H9 (cell line): ENCODE measurements at regions not wholly inside any gene's neighbourhood (a gene's known extent, or its start where the extent isn't known, plus 50 kb on each side); places are given as distances from the start of the nearest gene placed in this dataset.
"Not testable (repeated sequence)": the region's sequence is repeated elsewhere in the genome, so short reads cannot be mapped to it uniquely, and the experiment has no call there.

Source experiments
- DNase-seq: peaks from one replicate; pipeline ENCODE4 v3.0.0-alpha.2; 2017
- H2AFZ ChIP-seq: one replicate; pipeline ENCODE4 v1.6.1; 2013; ENCODE audit warnings: mild to moderate bottlenecking, low read length, control low read depth, moderate library complexity
- H2AK5ac ChIP-seq: 2 replicates; pipeline ENCODE4 v1.6.1; 2013; ENCODE audit warnings: low read length, control low read depth, mixed read lengths; ENCODE audit not compliant: insufficient read length
- H2BK120ac ChIP-seq: one replicate; pipeline ENCODE4 v1.6.1; 2013; ENCODE audit warnings: low read depth, mild to moderate bottlenecking, low read length, control low read depth, inconsistent platforms; ENCODE audit not compliant: poor library complexity, severe bottlenecking
- H2BK12ac ChIP-seq: 2 replicates; pipeline ENCODE4 v1.6.1; 2013; ENCODE audit warnings: low read length, control low read depth, mixed read lengths, low read depth; ENCODE audit not compliant: insufficient read length
- H2BK15ac ChIP-seq: 2 replicates; pipeline ENCODE4 v1.6.1; 2013; ENCODE audit warnings: low read depth, low read length, control low read depth
- H2BK20ac ChIP-seq: one replicate; pipeline ENCODE4 v1.6.1; 2013; ENCODE audit warnings: low read depth, mild to moderate bottlenecking, low read length, control low read depth, inconsistent platforms; ENCODE audit not compliant: poor library complexity, severe bottlenecking
- H2BK5ac ChIP-seq: 2 replicates; pipeline ENCODE4 v1.6.1; 2013; ENCODE audit warnings: low read length, control low read depth, mixed read lengths; ENCODE audit not compliant: insufficient read length
- H3K14ac ChIP-seq: 2 replicates; pipeline ENCODE4 v1.6.1; 2013; ENCODE audit warnings: low read length, control low read depth; ENCODE audit not compliant: insufficient read depth
- H3K18ac ChIP-seq: 2 replicates; pipeline ENCODE4 v1.6.1; 2013; ENCODE audit warnings: low read depth, mild to moderate bottlenecking, mixed read lengths, low read length, control low read depth; ENCODE audit not compliant: insufficient read length
- H3K23ac ChIP-seq: 2 replicates; pipeline ENCODE4 v1.6.1; 2013; ENCODE audit warnings: low read length, control low read depth, mixed read lengths, low read depth; ENCODE audit not compliant: insufficient read length
- H3K23me2 ChIP-seq: 2 replicates; pipeline ENCODE4 v1.6.1; 2013; ENCODE audit warnings: low read depth, mild to moderate bottlenecking, mixed read lengths, low read length, control low read depth; ENCODE audit not compliant: insufficient read length, poor library complexity, severe bottlenecking
- H3K27ac ChIP-seq: 2 replicates; pipeline ENCODE4 v1.5.1; 2013; ENCODE audit warnings: low read length, control low read depth, mixed read lengths, low read depth; ENCODE audit not compliant: insufficient read length
- H3K27me3 ChIP-seq: 2 replicates; pipeline ENCODE4 v1.6.1; 2013; ENCODE audit warnings: low read length, control low read depth, inconsistent platforms; ENCODE audit not compliant: insufficient read depth
- H3K4ac ChIP-seq: 2 replicates; pipeline ENCODE4 v1.6.1; 2013; ENCODE audit warnings: low read depth, mild to moderate bottlenecking, control low read depth, inconsistent platforms, low read length, moderate library complexity
- H3K4me1 ChIP-seq: 2 replicates; pipeline ENCODE4 v1.6.1; 2013; ENCODE audit warnings: low read length, control low read depth, inconsistent platforms; ENCODE audit not compliant: insufficient read depth
- H3K4me2 ChIP-seq: 2 replicates; pipeline ENCODE4 v1.6.1; 2013; ENCODE audit warnings: low read length, control low read depth, mixed read lengths; ENCODE audit not compliant: insufficient read length, insufficient read depth
- H3K56ac ChIP-seq: 2 replicates; pipeline ENCODE4 v1.6.1; 2013; ENCODE audit warnings: low read depth, mild to moderate bottlenecking, mixed read lengths, low read length, control low read depth; ENCODE audit not compliant: insufficient read length
- H3K79me1 ChIP-seq: 2 replicates; pipeline ENCODE4 v1.6.1; 2013; ENCODE audit warnings: low read depth, mild to moderate bottlenecking, moderate library complexity, low read length, control low read depth, inconsistent platforms; ENCODE audit not compliant: insufficient read depth, poor library complexity, severe bottlenecking
- H3K79me2 ChIP-seq: 2 replicates; pipeline ENCODE4 v1.6.1; 2013; ENCODE audit warnings: low read length, control low read depth, inconsistent platforms; ENCODE audit not compliant: insufficient read depth
- H3K9ac ChIP-seq: 2 replicates; pipeline ENCODE4 v1.6.1; 2013; ENCODE audit warnings: low read length, control low read depth, mixed read lengths; ENCODE audit not compliant: insufficient read length; ENCODE audit errors: extremely low read depth
- H3K9me3 ChIP-seq: one replicate; pipeline ENCODE4 v1.6.1; 2013; ENCODE audit warnings: low read depth, low read length, inconsistent platforms; ENCODE audit not compliant: control insufficient read depth
- H3T11ph ChIP-seq: one replicate; pipeline ENCODE4 v1.6.1; 2013; ENCODE audit warnings: mild to moderate bottlenecking, low read length, control low read depth, inconsistent platforms
- H4K20me1 ChIP-seq: one replicate; pipeline ENCODE4 v1.6.1; 2013; ENCODE audit not compliant: control insufficient read depth, insufficient read length, insufficient read depth
- H4K5ac ChIP-seq: 2 replicates; pipeline ENCODE4 v1.6.1; 2013; ENCODE audit warnings: low read depth, mild to moderate bottlenecking, mixed read lengths, low read length, control low read depth; ENCODE audit not compliant: insufficient read length
- H4K8ac ChIP-seq: replicated peaks from 2 replicates; pipeline ENCODE4 v1.6.1; 2013; ENCODE audit warnings: low read length, control low read depth, mixed read lengths, low read depth; ENCODE audit not compliant: insufficient read length
- H4K91ac ChIP-seq: 2 replicates; pipeline ENCODE4 v1.6.1; 2013; ENCODE audit warnings: low read depth, mild to moderate bottlenecking, moderate library complexity, mixed read lengths, low read length, control low read depth; ENCODE audit not compliant: insufficient read length
- H3K27ac Mint-ChIP-seq, 3 experiments: 2 replicates in 2 of 3; 3 replicates in 1 of 3; pipeline ENCODE4 v1.8.0; 2020 to 2021; ENCODE audit warnings: mixed read lengths in 3 of 3, mild to moderate bottlenecking in 1 of 3, moderate library complexity in 1 of 3
- H3K27me3 Mint-ChIP-seq: 2 replicates; pipeline ENCODE4 v1.8.0; 2021; ENCODE audit warnings: low read depth, mild to moderate bottlenecking, moderate library complexity, mixed read lengths
- H3K36me3 Mint-ChIP-seq, 3 experiments: 2 replicates in 2 of 3; 3 replicates in 1 of 3; pipeline ENCODE4 v1.8.0; 2020 to 2021; ENCODE audit warnings: low read depth in 3 of 3, mixed read lengths in 3 of 3; ENCODE audit not compliant: insufficient read depth in 1 of 3
- H3K4me1 Mint-ChIP-seq, 2 experiments: 2 replicates each; pipeline ENCODE4 v1.8.0; 2020; ENCODE audit warnings: mixed read lengths in 2 of 2
- H3K4me3 Mint-ChIP-seq, 2 experiments: 2 replicates in 1 of 2; 3 replicates in 1 of 2; pipeline ENCODE4 v1.8.0; 2020 to 2021; ENCODE audit warnings: mild to moderate bottlenecking in 2 of 2, mixed read lengths in 2 of 2, moderate library complexity in 1 of 2
- H3K9me3 Mint-ChIP-seq, 2 experiments: 2 replicates in 1 of 2; 3 replicates in 1 of 2; pipeline ENCODE4 v1.8.0; 2020; ENCODE audit warnings: mild to moderate bottlenecking in 2 of 2, mixed read lengths in 2 of 2, moderate library complexity in 1 of 2
- WGBS: extraction: QIAGEN DNeasy Blood & Tissue Kit; methylation state at CpG from one replicate; pipeline ENCODE4 v1.1.7; 2013; ENCODE audit warnings: missing lambda C conversion rate, low lambda C conversion rate, mixed read lengths; ENCODE audit not compliant: insufficient read length; ENCODE audit errors: extremely low coverage; 5-methylcytosine and 5-hydroxymethylcytosine counted together

GRCh38 chr16:46387720-46388119, 233.5 kb downstream of the SHCBP1 start:
- H4K91ac ChIP-seq, H3K79me2 ChIP-seq, H3K27ac Mint-ChIP-seq, H3K27me3 ChIP-seq, H2BK120ac ChIP-seq, H3K79me1 ChIP-seq, H3K9ac ChIP-seq, H3K27ac ChIP-seq, H3K23me2 ChIP-seq, H4K5ac ChIP-seq, H2AFZ ChIP-seq, H2BK15ac ChIP-seq, H3K18ac ChIP-seq, DNase-seq, H2AK5ac ChIP-seq, H4K20me1 ChIP-seq, H3K56ac ChIP-seq, H3T11ph ChIP-seq, H3K14ac ChIP-seq, H3K4me2 ChIP-seq, H2BK5ac ChIP-seq, H3K4me1 ChIP-seq, H2BK12ac ChIP-seq, H4K8ac ChIP-seq, H3K4me1 Mint-ChIP-seq, H2BK20ac ChIP-seq, H3K4ac ChIP-seq, H3K23ac ChIP-seq: not testable (repeated sequence)
- Mint-ChIP-seq H3K36me3 (peaks cover 12 to 24% (median 14%) of the 10 kb centered on the region in 3 experiments), H3K9me3 (peaks cover 30 to 34% of the 10 kb centered on the region in 2 experiments), H3K4me3 (peak overlapping the region in 1 of 2 experiments; percentile 10; a peak in 2 of 5 replicates), H3K27me3 (peaks cover 22% of the 10 kb centered on the region)
- no CpG with 5 or more reads among the region's 15 CpGs for whole genome bisulfite sequencing
- H3K9me3 ChIP-seq = peaks cover 16% of the 10 kb centered on the region

- H3K9me3 ChIP-seq = peaks cover 16% of the 10 kb centered on the region
- not testable (repeated sequence) for H3K14ac ChIP-seq, H2AFZ ChIP-seq, H2BK120ac ChIP-seq, H4K5ac ChIP-seq, H3K4ac ChIP-seq, H3K18ac ChIP-seq, H3K23me2 ChIP-seq, H3K23ac ChIP-seq, H2BK15ac ChIP-seq, H3K27ac Mint-ChIP-seq, H2BK20ac ChIP-seq, H2AK5ac ChIP-seq, H3K27ac ChIP-seq, H3K9ac ChIP-seq, H3K4me2 ChIP-seq, H3K56ac ChIP-seq, H4K8ac ChIP-seq, H3K4me1 Mint-ChIP-seq, H3K27me3 ChIP-seq, H3K4me3 Mint-ChIP-seq, H3K4me1 ChIP-seq, DNase-seq, H3K79me2 ChIP-seq, H2BK5ac ChIP-seq, H4K20me1 ChIP-seq, H3K79me1 ChIP-seq, H4K91ac ChIP-seq, H2BK12ac ChIP-seq, H3T11ph ChIP-seq
- peaks cover 36 to 37% of the 10 kb centered on the region in 2 experiments for H3K9me3 Mint-ChIP-seq
- no CpG with 5 or more reads among the region's 28 CpGs for WGBS
- H3K27me3 Mint-ChIP-seq = peaks cover 23% of the 10 kb centered on the region
- peaks cover 13 to 25% (median 15%) of the 10 kb centered on the region in 3 experiments for H3K36me3 Mint-ChIP-seq
These were observed 234.2 kb downstream of the SHCBP1 start for GRCh38 chr16:46386805-46387620.
